G401.6 (cell line): ENCODE measurements at regions not wholly inside any gene's neighbourhood (a gene's known extent, or its start where the extent isn't known, plus 50 kb on each side); places are given as distances from the start of the nearest gene placed in this dataset.
"Not testable (repeated sequence)": the region's sequence is repeated elsewhere in the genome, so short reads cannot be mapped to it uniquely, and the experiment has no call there.

Experiments
- FAIRE-seq: peaks from 2 replicates; lab custom pipeline; 2012; peaks lifted over from hg19 to GRCh38; lab: Jason Lieb, UNC

- not testable (repeated sequence) for FAIRE-seq
These were observed 50.8 kb upstream of the GRIN2B start for GRCh38 chr12:14032191-14032590.

- FAIRE-seq = no peak
These were observed 62.4 kb upstream of the GRIN2B start for GRCh38 chr12:14043776-14044175.

- FAIRE-seq = no peak
These were observed 67.6 kb upstream of the GRIN2B start for GRCh38 chr12:14048941-14049545.

GRCh38 chr12:14057895-14058294, 76.5 kb upstream of the GRIN2B start:
- FAIRE-seq = no peak

GRCh38 chr12:14058717-14059116, 77.3 kb upstream of the GRIN2B start:
- no peak for FAIRE-seq

- no peak for FAIRE-seq
These were observed 78.1 kb upstream of the GRIN2B start for GRCh38 chr12:14059548-14059947.

GRCh38 chr12:14065616-14066015, 84.2 kb upstream of the GRIN2B start:
- FAIRE-seq = no peak

- FAIRE-seq = no peak
These were observed 84.6 kb upstream of the GRIN2B start for GRCh38 chr12:14066021-14066420.

GRCh38 chr12:14068961-14069360, 87.6 kb upstream of the GRIN2B start:
- no peak for FAIRE-seq

- no peak for FAIRE-seq
These were observed 90.4 kb upstream of the GRIN2B start for GRCh38 chr12:14071833-14072232.

GRCh38 chr12:14072987-14073386, 91.6 kb upstream of the GRIN2B start:
- no peak for FAIRE-seq

- no peak for FAIRE-seq
These were observed 94.5 kb upstream of the GRIN2B start for GRCh38 chr12:14075797-14076393.

GRCh38 chr12:14076538-14076937, 95.1 kb upstream of the GRIN2B start:
- no peak for FAIRE-seq

GRCh38 chr12:14086838-14087237, 105.4 kb upstream of the GRIN2B start:
- no peak for FAIRE-seq

GRCh38 chr12:14099994-14100393, 118.6 kb upstream of the GRIN2B start:
- no peak for FAIRE-seq

GRCh38 chr12:14101556-14101955, 120.2 kb upstream of the GRIN2B start:
- not testable (repeated sequence) for FAIRE-seq

GRCh38 chr12:14111230-14111865, 129.9 kb upstream of the GRIN2B start:
- FAIRE-seq = no peak

- FAIRE-seq = no peak
These were observed 131.6 kb upstream of the GRIN2B start for GRCh38 chr12:14113031-14113430.

GRCh38 chr12:14126692-14127091, 145.3 kb upstream of the GRIN2B start:
- FAIRE-seq = no peak

- no peak for FAIRE-seq
These were observed 148.3 kb upstream of the GRIN2B start for GRCh38 chr12:14129611-14130195.

GRCh38 chr12:14135996-14136395, 154.6 kb upstream of the GRIN2B start:
- FAIRE-seq = no peak

- no peak for FAIRE-seq
These were observed 157.1 kb upstream of the GRIN2B start for GRCh38 chr12:14138495-14138894.

- FAIRE-seq = no peak
These were observed 167.3 kb upstream of the GRIN2B start for GRCh38 chr12:14148489-14149270.
